ENCODE measurements at regions not wholly inside any gene's neighbourhood (a gene's known extent, or its start where the extent isn't known, plus 50 kb on each side); places are given as distances from the start of the nearest gene placed in this dataset.

- no peak for TF ChIP-seq JUN (IDR thresholded peaks at IDR 0.05; ENCODE audit: borderline replicate concordance, insufficient read depth, insufficient read length, low read depth)
- TF ChIP-seq EZH2 (IDR thresholded peaks at IDR 0.05; ENCODE audit: borderline replicate concordance, low read depth, low read length, severe bottlenecking): no peak
- Histone ChIP-seq H3K4me3 (replicated peaks in 1 of 3; ENCODE audit: insufficient read depth in 1 of 3, low read depth in 1 of 3, low read length in 3 of 3) (no peak overlapping the region), H3K36me3 (ENCODE audit: control insufficient read depth in 2 of 2, extremely low read depth in 1 of 2, insufficient read depth in 2 of 2, low read length in 2 of 2) (no peaks in the 10 kb centered on the region), H3K9ac (replicated peaks; ENCODE audit: extremely low read depth, insufficient read depth, low read length) (no peak overlapping the region), H3K9me1 (replicated peaks; ENCODE audit: control insufficient read depth, extremely low read depth, insufficient read depth, low read length) (no peaks in the 10 kb centered on the region), H3K4me1 (ENCODE audit: control insufficient read depth, extremely low read depth, insufficient read depth, low read length) (no peaks in the 10 kb centered on the region), H3K9me3 (replicated peaks; ENCODE audit: control insufficient read depth, insufficient read depth, low read length) (no peaks in the 10 kb centered on the region), H2AFZ (ENCODE audit: low read depth, low read length) (no peak overlapping the region), H3K27me3 (ENCODE audit: control insufficient read depth in 2 of 2, insufficient read depth in 2 of 2, low read length in 2 of 2) (no peaks in the 10 kb centered on the region), H3K79me2 (ENCODE audit: control insufficient read depth, insufficient read depth, low read length) (no peaks in the 10 kb centered on the region), H3K27ac (ENCODE audit: insufficient read depth, low read depth, low read length) (no peak overlapping the region), H3K4me2 (ENCODE audit: insufficient read depth, low read length) (no peak overlapping the region), H4K20me1 (replicated peaks; ENCODE audit: control insufficient read depth, extremely low read depth, insufficient read depth, low read length) (no peaks in the 10 kb centered on the region)
- CTCF ChIA-PET: interaction anchor here (0.6 kb wide), 1 partner anchor 25 kb away, joined by 3 read pairs; no protein-coding TSS in a partner anchor
- FAIRE-seq (no peak), DNase-seq (ENCODE audit: low read depth, low spot score) (no peak)
- intact Hi-C loops (cut with micrococcal nuclease): no loop called here
- no TSS peak for BruUV-seq (replicated peaks)
- POLR2A ChIA-PET: no interaction called here
- dilution Hi-C loops (cut with MboI; ENCODE audit: extremely low pct_ligation_motif_present, low sequenced_read_pairs): no loop called here
Measured at GRCh38 chr2:239889641-239890121, 135.5 kb downstream of the NDUFA10 start.

GRCh38 chr2:239887604-239888003, 137.5 kb downstream of the NDUFA10 start:
- no peak for TF ChIP-seq GATA2 (IDR thresholded peaks at IDR 0.05; ENCODE audit: insufficient read depth, insufficient read length, low read depth, low read length)
- no peak for TF ChIP-seq POLR2A (IDR thresholded peaks at IDR 0.05; ENCODE audit: low read depth, low read length)
- no peak for TF ChIP-seq EZH2 (IDR thresholded peaks at IDR 0.05; ENCODE audit: borderline replicate concordance, low read depth, low read length, severe bottlenecking)
- TF ChIP-seq, protein P1, sequence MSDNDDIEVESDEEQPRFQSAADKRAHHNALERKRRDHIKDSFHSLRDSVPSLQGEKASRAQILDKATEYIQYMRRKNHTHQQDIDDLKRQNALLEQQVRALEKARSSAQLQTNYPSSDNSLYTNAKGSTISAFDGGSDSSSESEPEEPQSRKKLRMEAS (IDR thresholded peaks at IDR 0.05; ENCODE audit: insufficient read depth, insufficient read length): no peak
- TF ChIP-seq POLR2AphosphoS5 (IDR thresholded peaks at IDR 0.05; ENCODE audit: insufficient read depth, low read depth, low read length): no peak
- TF ChIP-seq JUN (IDR thresholded peaks at IDR 0.05; ENCODE audit: borderline replicate concordance, insufficient read depth, insufficient read length, low read depth): no peak
- no peak for TF ChIP-seq FOS (IDR thresholded peaks at IDR 0.05; ENCODE audit: borderline replicate concordance, insufficient read depth, low read length)
- TF ChIP-seq MYC (IDR thresholded peaks at IDR 0.05; ENCODE audit: low read depth, low read length): no peak
- TF ChIP-seq, protein P2, sequence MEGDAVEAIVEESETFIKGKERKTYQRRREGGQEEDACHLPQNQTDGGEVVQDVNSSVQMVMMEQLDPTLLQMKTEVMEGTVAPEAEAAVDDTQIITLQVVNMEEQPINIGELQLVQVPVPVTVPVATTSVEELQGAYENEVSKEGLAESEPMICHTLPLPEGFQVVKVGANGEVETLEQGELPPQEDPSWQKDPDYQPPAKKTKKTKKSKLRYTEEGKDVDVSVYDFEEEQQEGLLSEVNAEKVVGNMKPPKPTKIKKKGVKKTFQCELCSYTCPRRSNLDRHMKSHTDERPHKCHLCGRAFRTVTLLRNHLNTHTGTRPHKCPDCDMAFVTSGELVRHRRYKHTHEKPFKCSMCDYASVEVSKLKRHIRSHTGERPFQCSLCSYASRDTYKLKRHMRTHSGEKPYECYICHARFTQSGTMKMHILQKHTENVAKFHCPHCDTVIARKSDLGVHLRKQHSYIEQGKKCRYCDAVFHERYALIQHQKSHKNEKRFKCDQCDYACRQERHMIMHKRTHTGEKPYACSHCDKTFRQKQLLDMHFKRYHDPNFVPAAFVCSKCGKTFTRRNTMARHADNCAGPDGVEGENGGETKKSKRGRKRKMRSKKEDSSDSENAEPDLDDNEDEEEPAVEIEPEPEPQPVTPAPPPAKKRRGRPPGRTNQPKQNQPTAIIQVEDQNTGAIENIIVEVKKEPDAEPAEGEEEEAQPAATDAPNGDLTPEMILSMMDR (IDR thresholded peaks at IDR 0.05; ENCODE audit: extremely low read depth in 1 of 2, insufficient read depth in 1 of 2, low read depth in 1 of 2, low read length in 2 of 2): no peak
- H3K9me1 ChIP-seq (replicated peaks; ENCODE audit: control insufficient read depth, extremely low read depth, insufficient read depth, low read length): no peaks in the 10 kb centered on the region
- H3K36me3 ChIP-seq (ENCODE audit: control insufficient read depth in 2 of 2, extremely low read depth in 1 of 2, insufficient read depth in 2 of 2, low read length in 2 of 2): no peaks in the 10 kb centered on the region
- no peak overlapping the region for H3K27ac ChIP-seq (ENCODE audit: insufficient read depth, low read depth, low read length)
- no peak overlapping the region for H2AFZ ChIP-seq (ENCODE audit: low read depth, low read length)
- CTCF ChIA-PET: no interaction called here
- no peak overlapping the region for H3K9ac ChIP-seq (replicated peaks; ENCODE audit: extremely low read depth, insufficient read depth, low read length)
- intact Hi-C loops (cut with micrococcal nuclease): no loop called here
- no peak overlapping the region for H3K4me3 ChIP-seq (replicated peaks in 1 of 3; ENCODE audit: insufficient read depth in 1 of 3, low read depth in 1 of 3, low read length in 3 of 3)
- no peaks in the 10 kb centered on the region for H3K9me3 ChIP-seq (replicated peaks; ENCODE audit: control insufficient read depth, insufficient read depth, low read length)
- DNase-seq (ENCODE audit: low read depth, low spot score) (no peak), FAIRE-seq (no peak)
- POLR2A ChIA-PET: no interaction called here
- H3K4me2 ChIP-seq (ENCODE audit: insufficient read depth, low read length): no peak overlapping the region
- BruUV-seq (replicated peaks): no TSS peak
- no peaks in the 10 kb centered on the region for H3K4me1 ChIP-seq (ENCODE audit: control insufficient read depth, extremely low read depth, insufficient read depth, low read length)
- no peaks in the 10 kb centered on the region for H4K20me1 ChIP-seq (replicated peaks; ENCODE audit: control insufficient read depth, extremely low read depth, insufficient read depth, low read length)
- dilution Hi-C loops (cut with MboI; ENCODE audit: extremely low pct_ligation_motif_present, low sequenced_read_pairs): no loop called here
- no peaks in the 10 kb centered on the region for H3K27me3 ChIP-seq (ENCODE audit: control insufficient read depth in 2 of 2, insufficient read depth in 2 of 2, low read length in 2 of 2)
- H3K79me2 ChIP-seq (ENCODE audit: control insufficient read depth, insufficient read depth, low read length): no peaks in the 10 kb centered on the region
